OCI-LY7 (cell line): ENCODE measurements at regions not wholly inside any gene's neighbourhood (a gene's known extent, or its start where the extent isn't known, plus 50 kb on each side); places are given as distances from the start of the nearest gene placed in this dataset.

Experiments used
- BruUV-seq: library from RNA; stranded (reverse); fragments of 400-500 nt; replicated peaks from 2 replicates; lab custom pipeline; 2021; lab: Mats Ljungman, UMichigan
- CTCF ChIA-PET: fragments of 300-600 bp; sonication (Branson Sonifier 250); formaldehyde crosslinking; loops from one replicate; lab custom pipeline; 2022; ENCODE audit warnings: antibody characterized with exemption; ENCODE audit not compliant: unreplicated experiment; lab: Charles Lee
- POLR2A ChIA-PET: fragments of 300-600 bp; sonication (Branson Sonifier 250); formaldehyde crosslinking; loops from one replicate; lab custom pipeline; 2022; ENCODE audit warnings: antibody characterized with exemption; lab: Charles Lee
- DNase-seq: peaks from one replicate; pipeline ENCODE4 v3.0.0-alpha.2; 2015; ENCODE audit warnings: low spot score
- H2AFZ ChIP-seq: fragments of 200-600 bp; sonication (generic), shearing (Covaris generic); 2 replicates; pipeline ENCODE4 v1.6.1; 2014; ENCODE audit warnings: mild to moderate bottlenecking, antibody characterized with exemption, low read length, moderate library complexity
- H3K27ac ChIP-seq: fragments of 200-600 bp; sonication (generic); 2 replicates; pipeline ENCODE4 v1.5.1; 2014; ENCODE audit warnings: mixed run types, low read depth, mild to moderate bottlenecking, moderate library complexity, low read length, inconsistent platforms; ENCODE audit not compliant: poor library complexity, severe bottlenecking
- H3K36me3 ChIP-seq: fragments of 200-600 bp; sonication (generic); 2 replicates; pipeline ENCODE4 v1.6.1; 2014; ENCODE audit warnings: mild to moderate bottlenecking, antibody characterized with exemption, low read length, moderate library complexity, mixed read lengths; ENCODE audit not compliant: insufficient read depth
- H3K4me1 ChIP-seq: fragments of 200-600 bp; sonication (generic); 2 replicates; pipeline ENCODE4 v1.5.1; 2014; ENCODE audit warnings: mild to moderate bottlenecking, low read length; ENCODE audit not compliant: insufficient read depth, poor library complexity, severe bottlenecking
- H3K4me2 ChIP-seq: fragments of 200-600 bp; sonication (generic); 2 replicates; pipeline ENCODE4 v1.6.1; 2014; ENCODE audit warnings: mild to moderate bottlenecking, low read length
- H3K4me3 ChIP-seq: fragments of 200-600 bp; sonication (generic); 2 replicates; pipeline ENCODE4 v1.5.1; 2014; ENCODE audit warnings: mild to moderate bottlenecking, low read depth, low read length; ENCODE audit not compliant: poor library complexity, severe bottlenecking
- H3K79me2 ChIP-seq: fragments of 200-600 bp; sonication (generic); 2 replicates; pipeline ENCODE4 v1.6.1; 2016; ENCODE audit warnings: low read depth, mild to moderate bottlenecking, low read length, moderate library complexity, mixed read lengths; ENCODE audit not compliant: insufficient read depth
- H3K9me2 ChIP-seq: fragments of 200-600 bp; sonication (generic); 2 replicates; pipeline ENCODE4 v1.6.1; 2016; ENCODE audit warnings: mild to moderate bottlenecking, low read length, mixed read lengths; ENCODE audit not compliant: insufficient read depth
- H3K9me3 ChIP-seq: fragments of 200-600 bp; sonication (generic); 2 replicates; pipeline ENCODE4 v1.6.1; 2014; ENCODE audit warnings: mild to moderate bottlenecking, mixed run types, low read length, mixed read lengths
- H4K20me1 ChIP-seq: fragments of 200-600 bp; sonication (generic); 2 replicates; pipeline ENCODE4 v1.6.1; 2014; ENCODE audit warnings: mild to moderate bottlenecking, antibody characterized with exemption, low read length, moderate library complexity, mixed read lengths; ENCODE audit not compliant: insufficient read depth
- EZH2phosphoT487 ChIP-seq: fragments of 200-600 bp; sonication (generic); IDR thresholded peaks from 2 replicates; pipeline ENCODE4 v1.6.1; 2018; ENCODE audit warnings: low read depth, borderline replicate concordance, mild to moderate bottlenecking, mixed run types, antibody characterized with exemption, low read length, moderate library complexity, mixed read lengths
- intact Hi-C: fragments of 100-400 bp; cut with micrococcal nuclease; formaldehyde crosslinking; loops from one replicate; pipeline ENCODE4 v1.10.0; 2022; ENCODE audit not compliant: unreplicated experiment
- TF ChIP-seq, protein P1 (sequence below): fragments of 200-600 bp; sonication (generic); conservative IDR thresholded peaks from 2 replicates; pipeline ENCODE4 v1.5.1; 2014; ENCODE audit warnings: mild to moderate bottlenecking, antibody characterized with exemption, low read length, moderate library complexity, mixed read lengths

GRCh38 chr14:43532825-43533416, 974.2 kb downstream of the FSCB start:
- no peak overlapping the region for H3K4me2 ChIP-seq
- H3K36me3 ChIP-seq, result no peaks in the 10 kb centered on the region
- H2AFZ ChIP-seq, result no peak overlapping the region
- no peak for DNase-seq
- H3K27ac ChIP-seq, result no peak overlapping the region
- no peak overlapping the region for H3K4me3 ChIP-seq
- H3K9me3 ChIP-seq, result no peaks in the 10 kb centered on the region
- H4K20me1 ChIP-seq, result no peaks in the 10 kb centered on the region
- H3K79me2 ChIP-seq, result no peaks in the 10 kb centered on the region
- no peaks in the 10 kb centered on the region for H3K4me1 ChIP-seq
- ChIA-PET POLR2A (interaction anchor here (0.7 kb wide), 1 partner anchor 15 kb away, joined by 3 read pairs; no protein-coding TSS in a partner anchor), CTCF (no interaction called here)
- no TSS peak for BruUV-seq
- TF ChIP-seq, protein P1, sequence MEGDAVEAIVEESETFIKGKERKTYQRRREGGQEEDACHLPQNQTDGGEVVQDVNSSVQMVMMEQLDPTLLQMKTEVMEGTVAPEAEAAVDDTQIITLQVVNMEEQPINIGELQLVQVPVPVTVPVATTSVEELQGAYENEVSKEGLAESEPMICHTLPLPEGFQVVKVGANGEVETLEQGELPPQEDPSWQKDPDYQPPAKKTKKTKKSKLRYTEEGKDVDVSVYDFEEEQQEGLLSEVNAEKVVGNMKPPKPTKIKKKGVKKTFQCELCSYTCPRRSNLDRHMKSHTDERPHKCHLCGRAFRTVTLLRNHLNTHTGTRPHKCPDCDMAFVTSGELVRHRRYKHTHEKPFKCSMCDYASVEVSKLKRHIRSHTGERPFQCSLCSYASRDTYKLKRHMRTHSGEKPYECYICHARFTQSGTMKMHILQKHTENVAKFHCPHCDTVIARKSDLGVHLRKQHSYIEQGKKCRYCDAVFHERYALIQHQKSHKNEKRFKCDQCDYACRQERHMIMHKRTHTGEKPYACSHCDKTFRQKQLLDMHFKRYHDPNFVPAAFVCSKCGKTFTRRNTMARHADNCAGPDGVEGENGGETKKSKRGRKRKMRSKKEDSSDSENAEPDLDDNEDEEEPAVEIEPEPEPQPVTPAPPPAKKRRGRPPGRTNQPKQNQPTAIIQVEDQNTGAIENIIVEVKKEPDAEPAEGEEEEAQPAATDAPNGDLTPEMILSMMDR, result no peak
- TF ChIP-seq EZH2phosphoT487, result no peak
- no peaks in the 10 kb centered on the region for H3K9me2 ChIP-seq
- intact Hi-C loops, result no loop called here

GRCh38 chr14:43528321-43528720, 978.8 kb downstream of the FSCB start:
- TF ChIP-seq, protein P1, result no peak
- TF ChIP-seq EZH2phosphoT487, result no peak
- ChIA-PET POLR2A (no interaction called here), CTCF (no interaction called here)
- Histone ChIP-seq H4K20me1 (no peaks in the 10 kb centered on the region), H3K9me2 (no peaks in the 10 kb centered on the region), H3K27ac (no peak overlapping the region), H3K4me2 (no peak overlapping the region), H3K79me2 (no peaks in the 10 kb centered on the region), H2AFZ (no peak overlapping the region), H3K4me3 (no peak overlapping the region), H3K4me1 (no peaks in the 10 kb centered on the region), H3K36me3 (no peaks in the 10 kb centered on the region), H3K9me3 (no peaks in the 10 kb centered on the region)
- intact Hi-C loops, result no loop called here
- DNase-seq, result no peak
- no TSS peak for BruUV-seq

GRCh38 chr14:43525658-43526057, 981.4 kb downstream of the FSCB start:
- BruUV-seq, result no TSS peak
- no peak for DNase-seq
- intact Hi-C loops, result no loop called here
- Histone ChIP-seq H2AFZ (no peak overlapping the region), H3K36me3 (no peaks in the 10 kb centered on the region), H3K4me3 (no peak overlapping the region), H3K79me2 (no peaks in the 10 kb centered on the region), H3K4me1 (no peaks in the 10 kb centered on the region), H3K27ac (no peak overlapping the region), H3K9me2 (no peaks in the 10 kb centered on the region), H3K9me3 (no peaks in the 10 kb centered on the region), H4K20me1 (no peaks in the 10 kb centered on the region), H3K4me2 (no peak overlapping the region)
- TF ChIP-seq, protein P1, result no peak
- TF ChIP-seq EZH2phosphoT487, result no peak
- ChIA-PET CTCF (no interaction called here), POLR2A (no interaction called here)
